GM18511 (cell line): ENCODE measurements at regions not wholly inside any gene's neighbourhood (a gene's known extent, or its start where the extent isn't known, plus 50 kb on each side); places are given as distances from the start of the nearest gene placed in this dataset.
"Not testable (repeated sequence)": the region's sequence is repeated elsewhere in the genome, so short reads cannot be mapped to it uniquely, and the experiment has no call there.

Experiments
- ATAC-seq: cut with Tn5 transposase; IDR thresholded peaks from one replicate; pipeline ENCODE4 v1.9.1; 2021; ENCODE audit warnings: mild to moderate bottlenecking, moderate library complexity; ENCODE audit not compliant: unreplicated experiment

DNA sequence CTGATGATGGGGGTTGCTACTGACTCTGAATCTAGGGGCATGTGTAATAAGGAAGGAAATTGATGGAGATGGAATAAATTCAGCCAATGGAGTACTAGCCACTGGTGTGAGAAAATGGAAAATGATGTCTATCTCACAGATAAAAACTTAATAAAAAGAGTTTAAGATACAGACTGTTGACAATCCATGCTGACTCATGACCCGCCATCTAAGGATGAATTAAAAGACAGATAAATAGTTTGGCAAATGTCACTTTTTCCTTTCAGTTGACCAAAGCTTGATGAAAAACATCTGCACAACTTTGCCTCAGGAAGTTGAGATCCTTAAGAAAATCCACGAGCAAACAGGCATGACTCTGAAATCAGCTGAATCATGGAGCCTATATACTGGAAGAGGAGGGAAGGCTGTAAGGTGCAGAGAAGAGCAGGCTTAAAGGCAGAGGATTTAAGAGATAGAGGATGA is 82.6 kb upstream of the BMP5 start:
- no peak for ATAC-seq

DNA sequence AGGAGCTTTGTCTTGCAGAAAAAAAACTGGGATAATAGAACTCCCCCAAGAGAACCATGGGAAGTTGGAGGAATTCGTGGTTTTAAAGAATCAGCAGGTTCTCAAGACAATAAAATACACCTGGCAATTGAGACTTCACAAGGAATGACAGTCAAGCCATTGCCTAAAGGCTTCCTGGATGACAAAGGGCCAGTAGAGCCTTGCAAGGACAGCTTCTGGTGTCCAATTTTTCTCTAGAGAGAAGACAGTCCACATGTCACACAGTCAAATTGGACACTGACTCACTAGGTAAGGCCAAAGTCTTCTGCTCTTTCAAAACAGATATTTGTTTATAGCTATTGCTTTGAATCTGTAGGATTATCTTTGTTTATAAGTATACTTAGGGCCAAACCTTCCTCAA is 80.3 kb upstream of the BMP5 start:
- ATAC-seq = no peak

DNA sequence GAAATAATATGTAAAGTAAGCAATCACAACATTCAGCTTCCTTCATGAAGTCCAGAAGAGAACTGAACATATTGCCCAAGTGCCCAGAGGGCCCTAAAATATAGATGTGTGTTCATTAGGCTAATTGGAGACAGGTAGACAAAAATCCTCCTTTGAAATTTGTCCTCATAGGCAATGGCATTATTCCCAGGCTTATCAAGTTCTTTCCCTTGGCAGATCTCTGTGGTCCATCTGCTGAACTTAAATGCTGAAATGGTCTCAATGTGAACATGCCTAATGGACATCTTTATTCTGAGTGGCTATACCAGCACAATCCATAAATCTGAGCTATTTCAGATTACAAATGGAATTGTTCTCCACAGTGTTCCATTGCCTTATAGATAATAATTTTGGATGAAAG is 79.0 kb upstream of the BMP5 start:
- ATAC-seq = no peak

DNA sequence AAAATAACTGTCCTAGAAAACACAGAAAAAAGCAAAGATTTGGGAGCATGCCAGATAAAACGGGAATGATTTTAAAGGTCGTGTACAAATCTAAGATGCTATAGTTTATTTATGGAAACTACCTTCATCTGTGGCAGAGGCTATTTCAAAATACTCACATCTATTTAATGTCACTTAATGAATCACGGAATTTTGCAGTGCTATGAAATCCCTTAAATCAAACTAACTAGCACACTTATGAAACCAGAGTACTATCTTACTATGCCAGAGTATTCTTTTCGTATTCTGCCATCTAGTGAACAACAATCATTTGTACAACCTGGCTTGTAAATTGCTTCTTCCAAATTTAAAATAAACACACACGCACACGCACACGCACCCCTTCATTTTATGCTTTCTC is 77.9 kb upstream of the BMP5 start:
- no peak for ATAC-seq

DNA sequence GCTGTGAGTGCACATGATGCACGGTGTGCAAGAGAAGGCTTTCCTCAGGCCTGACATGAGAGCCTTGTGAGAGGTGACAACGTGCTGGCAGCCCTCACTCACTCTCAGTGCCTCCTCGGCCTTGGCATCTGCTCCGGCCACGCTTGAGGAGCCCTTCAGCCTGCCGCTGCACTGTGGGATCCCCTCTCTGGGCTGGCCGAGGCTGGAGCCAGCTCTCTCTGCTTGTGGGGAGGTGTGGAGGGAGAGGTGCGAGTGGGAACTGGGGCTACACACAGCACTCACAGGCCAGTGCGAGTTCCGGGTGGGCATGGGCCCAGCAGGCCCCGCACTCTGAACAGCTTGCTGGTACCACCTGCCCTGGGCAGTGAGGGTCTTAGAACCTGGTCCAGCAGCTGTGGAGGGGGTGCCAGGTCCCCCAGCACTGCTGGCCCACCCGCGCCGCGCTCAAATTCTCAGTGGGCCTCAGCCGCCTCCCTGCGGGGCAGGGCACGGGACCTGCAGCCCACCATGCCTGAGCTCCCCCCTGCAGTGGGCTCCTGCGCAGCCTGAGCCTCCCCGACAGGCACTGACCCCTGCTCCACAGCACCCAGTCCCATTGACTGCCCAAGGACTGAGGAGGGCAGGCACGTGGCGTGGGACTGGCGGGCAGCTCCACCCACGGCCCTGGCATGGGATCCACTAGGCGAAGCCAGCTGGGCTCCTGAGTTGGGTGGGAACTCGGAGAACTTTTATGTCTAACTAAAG is 74.9 kb upstream of the BMP5 start:
- no peak for ATAC-seq

DNA sequence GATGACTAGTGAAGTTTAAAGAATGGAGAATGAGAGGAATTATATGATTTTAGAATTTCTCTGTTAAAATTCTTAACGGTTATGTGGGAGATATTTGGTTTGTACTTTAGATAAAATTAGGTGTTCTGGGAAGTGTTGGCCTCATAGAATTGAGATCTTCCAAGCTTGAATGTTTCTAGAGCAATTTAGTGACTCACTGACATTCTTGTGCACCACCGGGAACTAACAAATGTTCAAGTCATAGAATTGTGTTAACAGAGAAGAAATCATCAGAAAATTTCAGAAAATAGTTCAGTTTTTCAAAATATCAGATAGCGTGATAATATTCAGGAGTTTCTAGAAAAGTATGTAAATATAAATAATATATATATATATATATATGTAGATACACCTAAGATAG is 67.9 kb upstream of the BMP5 start:
- no peak for ATAC-seq

DNA sequence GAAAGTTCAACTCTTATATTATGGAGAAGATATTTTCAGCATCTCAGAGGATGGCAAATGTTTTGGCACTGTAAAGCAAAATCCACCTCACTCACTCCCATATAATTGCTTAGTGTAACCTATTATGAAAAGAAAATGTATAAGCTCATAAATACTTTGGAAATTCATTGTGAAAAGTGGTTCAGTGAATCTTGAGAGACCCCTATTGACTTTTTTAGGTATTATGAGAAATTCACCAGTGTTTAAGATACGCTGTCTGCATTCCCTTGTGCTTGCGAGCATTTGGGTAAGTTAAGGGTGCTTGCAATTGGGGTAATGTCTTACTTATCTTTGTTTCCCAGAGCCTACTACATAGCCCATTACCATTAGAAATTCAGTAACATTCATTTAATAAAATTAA is 66.3 kb upstream of the BMP5 start:
- ATAC-seq = no peak

DNA sequence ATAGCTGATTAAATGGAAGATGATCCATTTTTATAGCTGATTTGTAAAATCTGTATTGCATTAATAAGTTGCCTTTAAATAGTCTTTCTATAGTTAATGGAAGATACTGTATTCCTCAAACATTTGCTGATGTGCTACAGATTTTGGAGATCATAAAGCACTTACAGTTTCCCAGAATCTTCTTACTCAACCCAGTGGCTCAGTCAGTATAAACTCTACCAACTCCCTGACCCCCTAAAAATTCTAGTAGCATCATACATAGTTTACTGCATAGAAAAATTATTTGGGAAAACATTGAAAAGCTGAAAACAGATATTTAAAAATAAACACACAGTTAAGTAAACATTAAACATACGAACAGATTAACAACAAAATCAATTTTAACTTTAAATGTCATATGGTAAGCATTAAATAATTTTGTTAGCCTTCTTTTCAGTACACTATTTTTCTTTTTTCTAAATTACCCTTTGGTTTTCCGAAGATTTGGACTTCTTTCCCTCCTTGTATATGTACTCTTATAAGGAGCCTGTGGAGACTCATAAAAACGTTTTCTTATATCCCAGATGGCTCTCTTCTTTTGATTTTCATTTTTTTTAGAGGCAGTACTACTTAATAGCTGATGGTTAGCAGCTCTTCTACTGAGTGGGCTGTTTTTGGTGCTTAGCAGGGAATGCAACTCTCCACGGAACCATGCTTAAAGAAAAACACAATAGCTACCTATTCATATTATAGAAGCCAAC is 62.7 kb upstream of the BMP5 start:
- no peak for ATAC-seq

DNA sequence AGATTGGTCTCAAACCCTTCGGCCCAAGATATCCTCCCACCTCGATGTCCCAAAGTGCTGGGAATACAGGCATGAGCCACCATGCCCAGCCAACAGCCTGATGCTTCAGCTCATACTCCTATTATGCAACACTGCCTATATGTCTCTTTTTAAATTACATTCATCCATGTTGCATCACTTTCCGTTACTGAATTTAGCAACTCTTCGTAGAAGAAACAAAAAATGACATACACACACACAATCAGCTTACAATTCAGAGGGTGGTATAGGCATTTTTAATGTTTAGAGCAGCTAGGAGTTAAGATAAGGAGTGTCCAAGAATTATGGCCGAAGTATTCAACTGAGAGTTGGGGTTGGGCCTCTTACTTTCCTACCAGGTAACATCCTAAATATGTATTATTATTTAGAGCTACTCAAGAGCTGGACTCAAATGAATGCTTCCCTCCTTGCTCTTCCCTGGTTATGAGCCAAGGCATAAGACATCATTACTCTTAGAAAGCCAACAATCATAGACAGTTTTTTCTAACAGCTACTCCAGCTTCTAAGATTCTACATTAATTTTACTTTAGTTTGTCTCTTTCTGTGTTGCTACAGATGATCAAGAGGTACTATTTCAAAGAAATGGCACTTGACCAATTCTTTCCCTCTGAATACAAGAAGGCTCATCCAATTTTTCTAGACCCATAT is 62.0 kb upstream of the BMP5 start:
- no peak for ATAC-seq

DNA sequence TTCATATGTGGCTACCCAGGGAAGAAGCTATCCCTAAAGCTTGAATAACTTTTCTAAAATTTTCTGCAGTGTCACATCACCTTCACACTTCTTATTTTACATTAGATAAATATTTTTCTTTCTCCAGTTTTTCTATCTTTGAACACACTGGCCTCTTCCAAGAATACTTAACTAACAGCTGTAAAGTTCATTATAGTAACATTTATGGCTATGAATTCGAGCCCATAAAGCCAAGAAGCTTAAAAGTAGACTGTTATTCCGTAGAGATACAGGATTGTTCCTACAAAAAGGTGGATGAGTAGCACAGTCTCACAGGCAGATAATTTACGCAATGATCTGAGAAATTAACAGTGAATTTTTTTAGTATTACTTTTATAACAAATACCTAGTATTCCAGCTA is 55.7 kb upstream of the BMP5 start:
- no peak for ATAC-seq

DNA sequence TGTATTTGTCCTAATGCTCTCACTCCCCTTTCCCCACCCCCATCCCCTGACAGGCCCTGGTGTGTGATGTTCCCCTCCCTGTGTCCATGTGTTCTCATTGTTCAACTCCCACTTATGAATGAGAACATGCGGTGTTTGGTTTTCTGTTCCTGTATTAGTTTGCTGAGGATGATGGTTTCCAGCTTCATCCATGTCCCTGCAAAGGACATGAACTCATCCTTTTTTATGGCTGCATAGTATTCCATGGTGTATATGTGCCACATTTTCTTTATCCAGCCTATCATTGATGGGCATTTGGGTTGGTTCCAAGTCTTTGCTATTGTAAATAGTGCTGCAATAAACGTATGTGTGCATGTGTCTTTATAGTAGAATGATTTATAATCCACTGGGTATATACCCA is 52.3 kb upstream of the BMP5 start:
- ATAC-seq = not testable (repeated sequence)

DNA sequence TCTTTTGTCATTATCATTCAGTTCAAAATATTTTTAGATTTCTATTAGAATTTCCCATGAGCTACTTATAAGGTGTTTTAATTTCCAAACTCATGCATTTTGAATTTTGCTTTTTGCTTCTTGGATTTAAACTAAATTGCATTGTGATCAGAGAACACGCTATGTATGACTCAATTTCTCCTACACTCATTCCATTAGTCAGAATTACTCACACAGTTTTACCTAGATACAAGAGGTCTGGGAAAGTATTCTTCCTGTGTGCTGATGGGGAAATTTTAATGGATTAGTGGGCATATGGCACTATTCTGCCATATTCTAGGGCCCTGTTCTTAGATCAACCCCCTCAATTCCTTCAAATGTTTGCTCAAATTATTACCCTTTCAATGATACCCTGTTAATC is 49.9 kb upstream of the BMP5 start:
- ATAC-seq = no peak
